ENCODE measurements at regions not wholly inside any gene's neighbourhood (a gene's known extent, or its start where the extent isn't known, plus 50 kb on each side); places are given as distances from the start of the nearest gene placed in this dataset.

DNA sequence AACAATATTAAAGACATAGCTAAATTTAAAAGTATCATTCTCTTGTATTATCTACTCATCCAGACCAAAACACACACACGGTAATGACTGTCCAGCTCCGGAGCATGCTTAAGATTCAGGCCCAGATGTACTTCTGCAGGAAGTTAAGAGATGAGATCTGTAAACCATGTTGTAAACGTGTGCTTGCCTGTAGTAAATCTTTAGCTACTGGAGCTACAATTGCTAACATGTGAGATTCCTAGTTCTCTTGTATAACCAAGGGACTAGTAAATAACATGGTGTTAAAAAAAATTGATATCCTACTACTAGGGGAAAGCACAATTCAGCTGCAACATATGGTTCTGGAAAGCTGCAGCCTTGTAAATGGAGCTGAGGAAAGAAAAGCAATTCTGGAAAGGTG lies 651.7 kb upstream of the CCDC54 start:
- no peak for DNase-seq

DNA sequence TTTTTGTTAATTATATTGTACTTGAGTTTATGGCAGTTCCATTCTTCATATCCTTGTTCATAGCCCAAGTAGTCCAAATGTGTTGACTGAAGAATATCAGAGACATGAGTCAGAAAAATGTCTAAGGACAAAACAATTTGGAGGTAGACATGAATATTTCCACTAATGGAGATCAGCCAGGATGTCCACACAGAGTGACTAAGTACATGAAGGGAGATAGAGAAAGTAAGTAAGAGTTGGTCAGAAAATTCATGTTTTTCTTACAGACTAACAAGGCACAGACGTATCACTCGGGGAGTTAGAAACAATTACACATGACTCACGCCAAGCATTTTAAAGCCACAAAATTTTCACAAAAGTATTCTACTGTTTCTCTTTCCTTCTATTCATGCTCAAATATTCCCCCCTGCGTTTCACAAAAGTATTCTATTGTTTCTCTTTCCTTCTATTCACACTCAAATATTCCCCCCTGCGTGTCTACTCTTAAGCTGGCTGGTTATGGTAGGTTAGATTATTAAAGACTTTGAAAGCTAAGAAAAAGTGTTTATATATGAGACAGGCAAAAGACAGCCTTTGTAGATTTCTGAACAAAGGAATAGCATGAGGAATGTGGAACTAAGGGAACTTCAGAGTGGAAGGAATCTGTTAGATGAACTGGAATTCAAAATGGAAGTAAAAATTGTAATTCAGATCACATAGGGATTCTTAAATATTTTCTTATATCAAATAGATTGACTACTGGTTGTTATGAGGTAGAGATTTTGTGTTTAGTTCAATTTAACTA lies 648.7 kb upstream of the CCDC54 start:
- DNase-seq, result no peak

DNA sequence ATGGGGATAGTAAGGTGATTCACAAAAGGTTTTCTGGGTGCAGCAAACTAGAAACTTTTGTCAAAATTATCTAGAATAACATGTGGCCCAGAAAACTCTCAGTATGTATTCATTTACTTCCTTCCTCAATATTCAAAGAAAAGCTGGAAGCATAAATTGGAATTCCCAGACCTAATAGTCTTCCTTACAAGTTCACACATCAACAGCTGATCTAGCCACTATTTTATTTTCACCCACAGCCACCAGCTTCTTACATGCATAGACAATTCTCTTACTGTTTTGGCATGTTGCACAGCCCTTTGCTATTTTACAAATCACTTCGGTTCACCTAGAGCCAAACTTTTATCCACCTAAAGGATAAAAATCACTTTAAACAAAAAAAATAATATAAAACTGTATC lies 647.8 kb upstream of the CCDC54 start:
- DNase-seq, result no peak

DNA sequence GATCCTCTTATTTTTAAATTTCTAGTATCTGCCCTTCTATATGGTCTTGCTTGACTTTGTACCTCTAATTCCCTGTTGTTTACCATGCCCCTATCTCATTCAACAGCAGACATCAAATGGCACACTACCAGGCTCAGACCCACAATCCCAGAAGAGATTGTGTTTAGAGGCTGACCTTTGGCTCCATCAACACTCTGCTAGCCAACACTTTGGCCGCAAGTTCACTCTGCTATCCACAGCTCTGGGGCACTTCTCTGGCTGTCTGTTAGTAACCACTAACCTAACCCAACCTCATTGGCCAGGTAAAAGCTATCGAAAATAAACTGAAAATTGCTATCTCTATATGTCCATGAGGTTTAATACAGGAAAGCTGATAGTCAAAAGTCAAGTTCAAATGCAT lies 646.0 kb upstream of the CCDC54 start:
- no peak for DNase-seq

DNA sequence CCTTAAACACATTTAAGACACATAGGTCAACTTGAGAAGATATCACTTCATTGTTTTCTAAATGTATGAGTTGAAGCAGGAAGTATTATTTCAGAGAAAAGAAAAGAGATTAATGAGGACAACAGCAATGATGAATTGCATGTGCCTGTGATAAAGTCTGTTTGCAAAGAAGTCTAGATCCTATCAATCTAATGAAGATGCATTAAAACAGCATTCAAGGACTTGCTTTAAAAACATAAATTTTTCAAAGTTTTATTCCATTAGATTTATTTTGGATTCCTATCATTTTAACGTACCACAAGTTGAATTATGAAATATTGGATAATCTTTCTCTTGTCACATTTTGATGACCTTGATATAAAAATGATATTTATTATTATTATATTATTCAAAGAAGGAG lies 642.5 kb upstream of the CCDC54 start:
- DNase-seq, result no peak

DNA sequence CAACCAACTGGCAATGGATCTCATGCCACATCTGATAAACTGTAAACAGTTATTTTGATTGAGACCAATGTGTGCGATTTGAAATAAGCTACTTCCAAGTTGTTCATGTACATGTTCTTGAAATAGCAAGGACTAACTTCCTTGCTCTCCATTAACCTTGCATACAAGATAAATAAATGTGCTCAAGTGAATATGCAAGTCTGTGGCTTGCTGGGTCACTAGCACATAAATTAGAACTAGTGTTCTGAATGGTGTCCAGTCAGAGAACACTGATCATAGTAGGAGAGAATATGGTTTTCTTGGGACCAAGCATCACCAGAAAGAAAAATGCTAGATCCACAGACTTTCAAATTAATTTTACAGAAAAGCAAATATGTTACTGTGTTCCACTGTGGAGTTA lies 640.0 kb upstream of the CCDC54 start:
- DNase-seq, result no peak

DNA sequence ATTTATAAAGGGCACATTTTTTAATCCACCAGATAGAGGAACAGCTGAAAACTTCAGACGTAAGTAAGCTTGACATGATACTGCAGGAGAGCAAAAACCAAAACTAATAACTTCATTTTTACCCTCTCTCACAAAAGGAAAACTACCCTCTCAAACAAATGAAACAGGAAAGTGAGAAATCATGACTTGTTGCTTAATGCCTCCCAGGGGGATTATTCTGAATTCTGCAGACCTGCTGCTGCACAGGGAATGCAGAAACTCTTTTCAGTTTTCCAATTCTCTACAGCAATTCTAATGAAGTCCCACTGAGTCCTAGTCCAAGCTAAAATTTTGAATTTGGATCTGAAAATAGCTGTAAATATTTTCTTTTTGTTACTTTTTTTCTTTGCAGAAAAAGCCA lies 637.1 kb upstream of the CCDC54 start:
- no peak for DNase-seq

DNA sequence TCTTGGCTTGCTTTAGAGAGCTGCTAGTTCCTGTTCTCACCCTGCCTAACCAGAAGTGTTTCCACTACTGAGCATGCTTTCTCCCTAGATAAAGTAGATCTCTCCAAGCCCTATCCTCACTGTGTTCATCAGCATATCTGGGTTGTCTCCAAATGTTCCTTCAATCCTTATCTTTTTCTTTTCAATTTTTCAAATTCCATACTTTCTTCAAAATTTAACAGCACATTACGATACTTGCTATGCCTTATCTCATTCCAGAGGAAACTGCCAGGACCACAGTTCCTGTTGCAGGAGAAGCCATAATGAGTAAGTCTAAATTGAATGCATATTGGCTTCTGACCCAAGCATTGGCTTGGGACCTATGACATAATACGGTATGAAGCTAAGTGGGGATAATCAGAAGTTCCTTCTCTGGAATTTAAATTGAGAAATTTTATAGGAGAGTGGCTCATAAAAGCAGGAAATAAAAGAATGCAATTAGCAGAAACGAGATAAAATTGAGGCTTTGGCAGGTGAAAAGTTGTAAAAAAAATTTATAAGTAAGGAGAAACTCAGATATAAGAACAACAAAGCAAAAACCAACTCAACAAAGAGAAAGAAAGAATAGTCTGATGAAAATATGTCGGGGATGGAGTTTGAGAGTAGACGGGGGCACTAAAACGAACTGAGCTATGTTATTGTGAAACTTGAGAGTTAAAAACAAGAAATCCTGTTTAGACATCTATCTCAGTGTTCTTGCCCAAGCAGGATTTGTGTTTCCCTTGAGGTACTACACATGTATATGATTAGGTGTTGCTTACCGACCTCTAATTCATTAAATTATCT lies 631.7 kb upstream of the CCDC54 start:
- no peak for DNase-seq

DNA sequence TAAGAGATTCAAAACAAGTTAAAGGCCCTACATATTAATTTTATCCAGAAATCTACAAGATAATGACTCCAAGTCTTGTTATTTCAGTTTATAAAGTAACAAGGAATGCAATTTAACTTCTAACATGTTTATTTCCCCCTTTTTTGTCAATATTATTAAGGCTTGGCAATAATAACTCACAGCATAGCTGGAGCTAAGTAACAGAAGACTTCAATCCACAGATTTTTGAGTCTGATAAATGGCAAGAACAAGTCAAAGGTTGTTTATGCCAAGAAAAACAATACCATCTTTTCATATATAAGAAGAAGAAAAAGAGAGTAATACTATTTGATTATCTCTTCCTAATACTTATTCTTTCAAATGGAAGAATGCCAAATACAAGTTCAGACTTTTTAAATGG lies 631.0 kb upstream of the CCDC54 start:
- no peak for DNase-seq

DNA sequence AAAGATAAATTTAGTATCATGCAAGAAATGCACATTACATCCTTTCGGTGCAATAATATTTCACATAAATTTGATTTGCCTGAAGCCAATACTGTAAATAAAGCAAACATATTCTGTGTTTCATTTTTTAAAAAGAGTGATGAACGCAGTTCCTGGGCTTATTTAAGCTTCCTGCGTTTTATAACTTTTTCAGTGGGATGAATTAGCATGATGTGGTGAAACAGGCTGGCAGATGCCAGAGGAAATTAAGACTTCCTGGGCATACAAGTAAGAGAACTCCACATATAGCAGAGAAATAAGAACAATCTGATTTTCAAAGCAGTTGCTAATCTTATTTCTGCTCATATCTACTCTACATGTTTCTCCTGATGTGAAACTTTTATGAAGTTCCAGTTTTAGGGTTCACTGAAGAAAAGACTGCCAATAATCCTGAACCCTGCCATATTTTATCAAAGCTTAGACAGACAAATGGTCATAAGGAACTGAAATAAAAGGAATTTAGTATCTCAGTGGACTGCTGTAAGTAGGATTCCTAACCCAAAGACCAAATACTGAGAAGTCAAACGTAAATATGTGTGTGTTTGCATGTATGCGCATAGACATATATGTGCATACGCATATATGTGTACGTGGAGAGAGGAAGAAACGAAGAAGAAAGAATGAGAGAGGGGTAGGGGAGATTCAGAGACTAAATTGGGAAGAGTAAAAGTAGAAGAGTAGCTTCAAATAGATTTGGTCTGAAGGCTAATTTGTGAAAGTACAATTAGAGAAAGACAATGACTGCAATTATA lies 628.6 kb upstream of the CCDC54 start:
- no peak for DNase-seq

DNA sequence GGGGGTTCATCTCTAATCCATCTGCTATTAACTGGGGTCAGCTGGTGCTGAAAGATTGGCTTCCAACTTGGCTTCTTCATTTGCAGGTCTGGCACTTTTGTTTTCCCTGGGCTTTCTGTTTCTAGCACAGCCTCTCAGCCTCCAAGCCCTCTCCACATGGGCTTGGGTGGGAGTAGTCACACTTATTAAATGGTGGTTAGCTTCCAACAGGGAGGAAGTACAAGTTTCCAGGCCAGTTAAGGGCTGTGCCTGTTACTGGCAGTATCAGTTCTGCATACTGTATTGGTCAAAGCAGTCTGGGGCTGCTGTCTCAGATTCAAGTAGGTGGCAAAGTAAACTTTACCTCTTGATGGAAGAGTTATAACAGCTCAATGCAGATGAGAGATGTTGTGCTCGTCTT lies 627.1 kb upstream of the CCDC54 start:
- no peak for DNase-seq

DNA sequence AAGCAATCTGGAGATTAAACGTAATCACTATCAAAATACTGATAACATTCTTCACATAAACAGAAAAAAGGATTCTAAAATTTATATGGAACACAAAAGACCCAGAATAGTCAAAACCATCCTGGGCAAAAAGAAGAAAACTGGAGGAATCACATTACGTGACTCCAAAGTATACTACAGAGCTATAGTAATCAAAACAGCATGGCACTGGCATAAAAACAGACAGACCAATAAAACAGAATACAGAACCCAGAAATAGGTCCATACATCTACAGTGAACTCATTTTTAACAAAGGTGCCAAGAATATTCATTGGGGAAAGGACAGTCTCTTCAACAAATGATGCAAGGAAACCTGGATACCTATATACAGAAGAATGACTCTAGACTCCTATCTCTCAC lies 621.9 kb upstream of the CCDC54 start:
- no peak for DNase-seq

DNA sequence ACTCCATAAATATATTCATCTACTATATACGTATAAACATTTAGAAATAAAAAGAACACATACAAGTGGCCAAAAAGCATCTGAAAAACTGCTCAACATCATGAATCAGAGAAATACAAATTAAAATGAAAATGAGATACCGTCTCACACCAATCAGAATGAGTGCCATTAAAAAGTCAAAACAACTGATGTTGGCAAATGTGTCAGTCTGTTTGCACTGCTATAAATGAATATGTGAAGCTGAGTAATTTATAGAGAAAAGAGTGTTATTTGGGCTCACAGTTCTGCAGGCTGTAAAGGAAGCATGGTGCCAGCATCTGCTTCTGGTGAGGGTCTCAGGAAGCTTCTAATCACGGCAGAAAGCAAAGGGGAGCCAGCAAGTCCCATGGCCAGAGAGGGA lies 620.3 kb upstream of the CCDC54 start:
- DNase-seq, result no peak

DNA sequence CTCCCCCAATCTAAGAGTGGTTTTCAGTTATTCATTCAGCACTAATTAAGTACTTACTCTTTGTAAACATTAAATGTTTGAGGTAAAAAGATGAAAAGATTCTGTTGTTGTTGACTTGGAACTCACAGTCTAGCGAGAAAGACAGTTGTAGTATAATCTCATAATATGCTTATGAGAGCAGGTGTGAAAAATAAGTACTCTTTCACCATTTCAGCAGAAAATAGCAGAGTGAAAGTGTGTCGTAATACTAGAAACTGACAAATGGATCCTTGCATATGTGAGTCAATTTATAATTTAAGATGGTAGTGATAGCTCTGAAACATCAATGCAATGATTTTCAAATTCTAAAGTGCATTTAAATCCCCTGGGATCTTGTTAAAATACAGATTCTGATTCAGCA lies 618.8 kb upstream of the CCDC54 start:
- DNase-seq, result no peak

DNA sequence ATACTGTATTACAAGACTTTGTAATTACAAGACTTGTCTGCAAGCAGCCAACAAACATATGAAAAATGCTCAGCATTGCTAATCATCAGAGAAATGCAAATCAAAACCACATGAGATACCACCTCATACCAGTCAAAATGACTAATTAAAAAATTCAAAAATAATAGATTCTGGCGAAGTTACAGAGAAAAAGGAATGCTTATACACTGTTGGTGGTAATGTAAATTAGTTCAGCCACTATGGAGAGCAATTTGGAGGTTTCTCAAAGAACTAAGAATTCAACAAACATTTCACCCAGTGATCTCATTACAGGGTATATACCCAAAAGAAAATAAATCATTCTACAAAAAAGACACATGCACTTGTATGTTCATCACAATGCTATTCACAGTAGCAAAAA lies 617.5 kb upstream of the CCDC54 start:
- no peak for DNase-seq

DNA sequence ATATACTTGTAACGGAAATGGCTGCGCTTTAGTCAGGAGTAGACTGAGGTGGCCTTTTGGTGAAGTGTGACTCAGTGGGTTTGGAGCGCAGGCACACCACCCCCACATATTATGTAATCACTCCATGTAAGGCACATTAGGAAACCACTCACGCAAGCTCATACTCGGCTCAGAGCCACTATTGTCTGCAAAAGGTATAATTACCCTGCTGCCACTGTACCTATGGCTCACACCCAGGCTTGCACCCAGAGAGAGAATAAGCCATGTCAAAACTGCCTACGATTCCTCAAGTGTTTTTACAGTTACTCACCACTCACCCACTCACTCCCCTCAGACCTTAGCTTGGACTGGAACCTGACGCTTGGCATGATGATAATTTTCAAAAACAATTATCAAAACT lies 611.9 kb upstream of the CCDC54 start:
- DNase-seq, result no peak

DNA sequence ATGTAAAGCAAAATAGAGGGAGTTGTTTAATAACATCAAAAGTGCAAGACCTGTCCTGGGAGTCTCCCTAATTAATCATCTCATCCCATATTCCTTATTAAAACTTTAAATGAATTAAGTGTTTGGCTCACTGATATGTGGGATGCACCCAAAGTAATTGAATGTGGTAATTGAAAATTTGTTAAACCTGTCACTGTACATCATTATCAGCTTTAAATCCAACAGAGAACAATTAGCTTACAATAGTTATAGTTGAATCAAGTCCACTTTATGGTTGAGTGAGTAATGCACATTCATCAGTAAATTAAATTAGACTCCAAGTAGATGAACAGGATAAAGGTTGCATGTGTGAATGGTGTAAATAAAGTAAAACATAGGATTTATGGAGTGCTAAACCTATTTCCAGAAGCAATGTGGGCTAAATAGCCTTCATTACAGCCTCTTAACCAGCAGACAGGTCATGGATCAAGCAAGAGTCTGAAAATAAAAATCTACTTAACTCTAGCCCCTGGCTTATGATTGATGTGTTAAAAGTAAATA lies 608.2 kb upstream of the CCDC54 start:
- DNase-seq, result no peak

DNA sequence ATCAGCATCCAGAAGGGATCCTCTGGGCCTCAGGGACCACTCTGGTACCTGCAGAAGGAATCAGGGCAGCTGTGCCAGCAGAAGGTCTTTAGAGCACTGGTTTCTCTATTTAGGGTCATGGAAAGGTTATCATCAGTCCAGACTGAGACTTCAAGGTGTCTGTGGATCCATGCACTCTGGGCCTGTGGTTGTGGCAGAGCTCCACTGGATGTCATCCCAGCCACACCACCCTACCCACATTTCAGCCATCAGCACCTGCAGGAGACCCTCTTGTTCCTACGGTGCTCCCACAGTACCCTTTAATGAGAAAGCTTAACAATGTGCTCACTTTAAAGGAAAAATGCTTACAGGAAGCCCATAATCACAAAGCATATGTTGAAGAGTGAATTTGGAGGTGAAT lies 603.4 kb upstream of the CCDC54 start:
- DNase-seq, result no peak

DNA sequence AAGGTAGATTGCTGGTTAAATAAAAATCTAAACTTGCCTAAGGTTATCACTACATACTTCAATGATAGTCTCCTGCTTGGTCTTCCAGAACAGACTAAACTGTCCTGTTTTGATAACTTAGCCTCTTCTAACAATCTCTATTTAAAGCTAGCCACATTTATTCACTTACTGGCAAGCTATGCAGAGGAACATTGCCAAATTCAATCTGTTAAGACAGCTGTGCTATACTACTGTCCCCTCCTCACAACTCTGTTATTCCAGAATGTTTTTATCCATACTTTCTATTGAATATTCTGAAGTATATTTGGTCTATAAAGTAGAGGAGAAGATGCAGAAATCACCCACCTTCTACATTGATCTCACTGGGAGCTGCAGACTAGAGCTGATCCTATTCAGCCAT lies 594.0 kb upstream of the CCDC54 start:
- DNase-seq, result no peak

DNA sequence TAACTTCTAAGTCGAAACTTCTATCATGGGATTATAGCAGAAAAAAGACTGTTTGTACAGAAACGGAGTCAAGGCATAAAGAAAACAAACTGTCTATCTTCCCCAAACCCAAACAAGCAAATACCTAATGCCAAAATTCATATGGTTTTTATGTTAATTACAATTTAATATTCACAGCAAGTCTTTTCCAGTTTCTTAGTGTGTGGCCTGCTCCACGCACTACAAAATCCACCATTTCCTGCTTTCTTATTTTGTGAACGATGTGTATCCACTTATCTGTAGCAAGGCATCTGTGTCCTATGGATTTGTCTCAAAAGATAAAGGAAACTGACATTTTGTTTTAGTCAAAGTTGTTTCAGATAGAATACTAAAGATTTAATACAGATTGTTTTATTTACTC lies 588.0 kb upstream of the CCDC54 start:
- no peak for DNase-seq

DNA sequence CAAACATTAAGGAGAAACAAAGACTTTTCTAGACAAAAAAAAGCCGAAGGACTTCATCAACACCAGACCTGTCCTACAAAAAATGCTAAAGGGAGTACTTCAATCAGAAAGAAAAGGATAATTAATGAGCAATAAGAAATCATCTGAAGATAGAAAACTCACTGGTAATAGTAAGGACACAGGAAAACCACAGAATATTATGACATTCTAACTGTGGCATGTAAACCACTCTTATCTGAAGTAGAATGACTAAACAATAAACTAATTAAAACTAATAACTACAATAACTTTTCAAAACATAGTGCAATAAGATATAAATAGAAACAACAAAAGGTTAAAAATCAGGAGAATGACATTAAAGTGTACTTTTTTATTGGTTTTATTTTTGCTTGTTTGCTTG lies 584.5 kb upstream of the CCDC54 start:
- DNase-seq, result no peak

DNA sequence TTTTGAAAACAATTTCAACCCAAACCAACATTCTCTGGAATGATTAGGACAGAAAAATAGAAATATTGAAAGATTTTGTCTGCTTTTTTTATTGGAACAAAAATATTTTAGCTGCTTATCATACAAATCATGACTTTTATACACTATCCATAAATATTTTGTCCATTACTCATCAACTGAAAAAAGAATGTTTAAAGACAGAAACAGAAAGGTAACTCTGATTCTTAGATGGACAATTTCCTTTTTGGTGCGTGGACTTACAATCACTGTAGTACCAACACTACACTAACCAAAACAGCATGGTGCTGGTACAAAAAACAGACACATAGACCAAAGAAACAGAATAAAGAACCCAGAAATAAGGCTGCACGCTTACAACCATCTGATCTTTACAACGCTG lies 582.8 kb upstream of the CCDC54 start:
- no peak for DNase-seq

DNA sequence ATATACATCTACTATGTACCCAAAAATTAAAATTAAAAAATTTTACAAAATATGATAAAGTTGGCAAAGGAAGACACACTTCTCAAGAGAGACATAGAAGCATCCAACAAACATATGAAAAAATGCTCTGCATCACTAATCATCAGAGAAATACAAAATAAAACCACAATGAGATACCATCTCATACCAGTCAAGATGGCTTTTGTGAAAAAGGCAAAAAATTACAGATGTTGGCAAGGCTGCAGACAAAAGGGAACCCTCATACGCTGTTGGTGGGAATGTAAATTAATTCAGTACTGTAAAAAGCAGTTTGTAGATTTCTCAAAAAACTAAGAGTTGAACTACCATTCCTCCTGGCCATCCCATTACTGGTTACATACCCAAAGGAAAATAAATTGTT lies 581.7 kb upstream of the CCDC54 start:
- no peak for DNase-seq

DNA sequence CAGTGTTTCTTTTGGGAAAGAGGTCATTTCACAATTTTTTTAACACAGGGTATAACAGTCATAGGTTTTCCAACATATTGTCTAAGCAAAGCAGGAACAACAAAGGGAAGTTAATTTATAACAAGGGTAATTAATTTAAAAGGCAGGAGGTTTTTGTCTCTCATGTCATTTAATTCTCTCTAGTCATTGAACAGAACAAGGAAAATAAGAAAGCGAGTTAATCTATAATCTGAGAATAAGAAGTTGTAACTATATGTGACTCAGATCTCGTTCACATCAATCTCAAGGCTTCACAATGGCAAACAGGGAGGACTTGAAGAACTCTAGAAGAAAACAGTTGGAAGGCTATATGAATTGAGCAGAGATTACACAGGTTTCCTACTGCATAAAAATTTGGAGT lies 579.8 kb upstream of the CCDC54 start:
- no peak for DNase-seq
